T-helper 1 cell treated with Interleukin-12 subunit alpha and Interleukin-12 subunit beta and Interleukin-4 antibody, amounts not matched to agents 30 ng/mL and 1 ng/mL, for 36 hours (primary cell): ENCODE measurements at regions not wholly inside any gene's neighbourhood (a gene's known extent, or its start where the extent isn't known, plus 50 kb on each side); places are given as distances from the start of the nearest gene placed in this dataset.

Source experiments
- intact Hi-C: fragments of 100-400 bp; cut with micrococcal nuclease; formaldehyde crosslinking; loops from one replicate; pipeline ENCODE4 v1.15.1; 2024

DNA sequence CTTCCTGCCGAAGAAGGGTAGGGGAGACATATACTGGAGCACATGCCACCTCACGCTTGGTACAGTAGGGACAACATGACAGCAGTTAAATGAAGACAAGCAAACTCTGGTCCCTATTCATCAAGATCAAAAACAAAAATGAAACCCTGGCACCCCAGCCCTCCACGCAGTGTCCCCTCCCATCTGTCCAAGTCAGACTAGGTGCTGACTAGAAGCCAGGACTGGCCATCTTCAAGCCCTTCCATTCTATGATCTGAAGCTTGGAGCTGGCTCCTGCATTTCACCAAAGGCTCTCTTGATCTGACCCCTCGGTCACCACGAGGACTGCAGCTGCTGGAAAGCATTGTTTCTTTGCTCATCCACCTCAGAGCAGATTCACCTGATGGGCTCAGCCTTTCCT, 158.9 kb upstream of the GGTLC1 start:
- intact Hi-C loops, result no loop called here

DNA sequence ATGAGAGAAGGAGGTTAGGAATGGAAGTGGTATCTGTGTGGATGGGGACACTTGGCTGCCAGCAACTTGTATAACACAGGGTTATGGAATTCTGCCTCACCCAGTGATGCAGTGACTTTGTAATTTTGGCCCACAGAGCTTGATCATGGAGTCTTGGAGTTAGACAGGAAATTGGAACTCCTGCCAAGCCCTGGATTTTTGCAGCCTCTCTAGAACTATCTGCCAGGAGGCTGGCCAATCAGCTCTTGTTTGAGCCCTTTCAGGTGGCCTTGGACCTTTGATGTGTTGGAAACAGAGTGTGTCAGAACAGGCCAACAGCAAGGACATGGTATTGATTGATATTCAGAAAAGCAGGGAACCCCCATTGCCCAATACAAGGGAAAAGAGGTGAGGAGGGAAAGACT, 157.7 kb upstream of the GGTLC1 start:
- intact Hi-C loops, result no loop called here

DNA sequence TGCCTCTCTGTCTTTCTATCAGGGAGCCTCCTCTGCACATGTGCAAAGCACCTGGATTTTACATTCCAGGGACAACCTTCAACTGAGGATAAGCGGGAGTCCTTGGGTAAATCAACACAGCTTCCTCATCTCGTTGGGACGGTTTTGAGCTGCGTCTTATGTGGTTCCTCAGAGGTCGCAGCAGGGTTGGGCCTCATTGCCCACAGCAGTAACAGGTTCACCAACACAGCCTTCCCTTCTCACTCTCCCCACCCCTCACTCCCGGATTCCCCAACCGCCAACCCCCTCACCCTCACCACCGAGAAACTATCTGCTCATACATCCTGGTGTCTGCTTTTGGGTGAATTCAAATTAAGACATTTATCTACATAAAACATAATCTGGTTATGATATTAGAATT, 155.8 kb upstream of the GGTLC1 start:
- intact Hi-C loops, result no loop called here

DNA sequence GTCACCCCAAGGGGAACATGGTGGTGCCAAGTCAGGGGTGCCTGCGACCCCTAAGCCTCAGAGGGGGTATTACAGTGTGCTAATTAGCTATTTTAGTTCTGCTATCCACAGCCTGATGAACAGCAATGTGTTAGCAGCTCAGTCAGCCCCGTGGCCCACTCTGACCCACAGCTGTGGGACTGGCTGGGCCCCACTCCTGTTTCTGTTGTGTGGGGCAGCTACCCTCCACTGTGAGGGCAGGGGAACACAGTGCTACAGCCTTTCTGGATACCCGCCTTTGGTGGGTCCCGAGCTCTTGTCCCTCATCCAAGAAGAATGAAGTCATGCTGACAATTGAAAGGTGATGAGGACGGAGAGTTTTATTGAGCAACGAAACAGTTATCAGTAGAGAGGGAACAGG, 152.5 kb upstream of the GGTLC1 start:
- intact Hi-C loops, result no loop called here

DNA sequence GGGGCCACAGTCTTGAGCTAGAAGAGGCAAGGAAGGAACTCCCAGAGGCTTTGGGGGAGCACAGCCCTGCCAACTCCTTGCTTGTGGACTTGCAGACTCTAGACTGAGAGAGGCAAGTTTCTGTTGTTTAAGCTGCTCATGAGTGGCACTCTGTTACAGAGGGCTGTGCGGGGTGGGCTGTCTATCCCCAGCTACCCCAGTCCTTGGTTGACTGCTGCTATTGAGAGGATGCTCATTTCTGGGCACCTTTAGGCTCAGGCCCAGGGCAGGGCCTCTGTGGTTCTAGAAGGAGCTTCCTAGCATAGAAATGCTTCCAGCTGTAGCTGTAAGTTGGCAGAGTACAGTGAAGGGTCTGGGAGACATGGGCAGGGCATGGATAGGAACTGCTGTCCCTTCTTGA, 151.3 kb upstream of the GGTLC1 start:
- intact Hi-C loops, result no loop called here

DNA sequence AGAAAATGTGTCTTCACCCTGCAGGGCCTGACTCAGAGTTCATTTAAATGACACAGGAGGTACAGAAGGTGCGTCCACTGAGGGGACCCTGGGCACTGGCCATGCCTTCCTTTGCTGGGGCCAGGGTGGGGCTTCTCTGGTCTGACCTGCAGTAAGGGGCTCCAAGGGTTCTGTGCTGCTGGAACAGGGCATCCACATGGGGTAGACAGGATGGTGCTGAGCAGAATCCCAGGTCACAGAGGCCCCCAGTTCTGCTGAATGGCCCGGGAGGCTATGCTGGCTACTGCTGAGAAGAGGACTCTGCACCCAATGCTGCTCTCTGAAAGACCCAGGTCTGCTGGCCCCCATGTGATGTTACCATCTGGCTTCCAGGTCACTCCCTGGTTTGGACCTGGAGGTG, 150.4 kb upstream of the GGTLC1 start:
- intact Hi-C loops, result no loop called here

DNA sequence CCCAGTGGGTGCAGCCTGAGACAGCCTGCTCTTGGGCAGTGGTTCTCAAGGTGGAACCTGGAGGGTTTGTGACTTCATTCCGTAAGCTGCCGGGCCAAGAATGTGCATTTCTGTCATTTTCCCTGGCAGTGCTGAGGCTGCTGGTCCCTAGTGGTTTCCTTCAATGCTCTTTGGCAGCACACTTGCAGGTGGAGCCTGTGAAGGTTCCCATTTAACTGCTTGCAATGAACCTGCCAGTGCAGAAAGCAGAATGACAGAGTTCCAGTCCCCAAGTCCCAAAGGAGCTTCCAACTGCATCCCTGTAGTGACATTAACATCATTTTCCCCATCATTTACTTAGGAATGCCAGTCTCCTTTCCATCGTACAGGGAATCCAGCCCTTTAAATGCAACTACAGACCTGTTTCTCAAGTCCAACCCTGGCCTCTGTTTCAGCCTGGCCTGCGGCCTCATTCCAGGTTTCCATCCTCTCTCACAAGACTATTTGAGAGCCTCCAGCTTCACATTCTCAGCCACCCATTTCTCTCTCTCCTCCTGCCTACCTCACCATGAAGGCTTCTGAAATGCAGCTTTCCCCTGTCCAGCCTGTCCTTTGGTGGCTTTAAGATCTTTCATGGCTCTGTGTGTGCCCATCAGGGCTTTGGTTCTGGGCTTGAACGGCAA, 149.7 kb upstream of the GGTLC1 start:
- intact Hi-C loops, result no loop called here

DNA sequence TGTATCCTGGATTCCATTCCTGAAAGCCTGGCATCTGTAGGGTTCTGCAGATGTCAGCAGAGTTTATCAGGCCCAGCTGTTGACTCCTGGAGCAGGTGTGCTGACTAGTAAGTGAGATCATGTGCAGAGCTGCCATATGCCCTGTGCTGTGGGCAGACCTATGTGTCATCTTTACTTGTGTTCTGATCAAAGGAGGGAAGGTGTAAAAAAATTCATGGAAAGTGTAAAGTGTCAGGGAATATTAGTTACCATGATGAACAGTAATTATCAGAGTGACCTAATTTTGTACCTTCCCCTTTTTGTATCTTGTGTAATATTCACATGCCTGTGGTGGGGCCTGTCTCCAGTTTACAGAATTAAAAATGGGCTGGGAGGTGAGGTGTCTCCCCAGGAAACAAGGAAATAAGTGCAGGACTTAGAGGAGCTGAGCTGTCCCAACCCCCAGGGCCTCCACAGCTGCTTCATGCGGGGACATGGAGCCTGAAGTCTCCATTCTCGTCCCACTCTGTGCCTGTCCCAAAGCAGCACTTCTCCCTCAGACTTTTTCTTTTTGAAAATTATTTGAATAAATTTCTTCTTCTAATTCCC, 148.2 kb upstream of the GGTLC1 start:
- intact Hi-C loops, result no loop called here

DNA sequence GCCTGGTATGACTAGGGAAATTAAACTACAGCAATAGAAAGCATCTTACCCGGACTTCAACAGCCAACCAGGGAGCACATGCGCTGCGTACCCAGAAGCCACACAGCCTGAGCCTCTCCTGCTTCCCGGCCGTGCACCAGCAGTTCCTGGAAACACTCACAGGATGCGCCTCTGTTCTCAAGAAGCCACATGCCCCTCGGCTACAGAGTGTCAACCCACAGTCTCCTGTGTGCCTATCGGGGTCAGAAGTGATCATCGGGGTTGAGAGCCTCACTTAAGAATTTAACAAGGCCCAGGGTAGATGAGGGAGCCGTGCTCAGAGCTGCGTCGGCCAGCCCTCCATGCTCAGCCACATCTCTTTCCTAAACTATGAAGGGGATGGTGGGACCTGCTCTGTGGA, 147.2 kb upstream of the GGTLC1 start:
- intact Hi-C loops, result no loop called here

DNA sequence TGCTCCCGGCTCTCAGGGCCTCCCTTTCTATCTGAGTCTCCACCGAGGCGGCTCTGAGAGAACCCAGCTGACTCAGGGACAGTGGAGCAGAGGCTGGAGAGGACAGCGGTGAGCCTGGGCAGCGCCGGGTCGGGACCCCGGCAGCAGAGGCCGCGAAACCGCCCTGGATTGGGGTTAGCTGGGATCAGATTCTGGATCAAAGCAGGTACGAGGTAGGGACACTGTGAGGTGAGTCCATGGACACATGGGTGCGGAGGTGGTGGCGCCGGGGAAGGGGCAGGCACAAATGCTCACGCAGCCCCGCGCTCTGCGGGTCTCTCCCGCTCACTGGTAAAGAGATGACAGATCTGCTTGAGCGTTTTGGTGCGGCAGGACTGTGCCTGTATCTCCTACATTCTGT, 146.4 kb upstream of the GGTLC1 start:
- intact Hi-C loops, result no loop called here

DNA sequence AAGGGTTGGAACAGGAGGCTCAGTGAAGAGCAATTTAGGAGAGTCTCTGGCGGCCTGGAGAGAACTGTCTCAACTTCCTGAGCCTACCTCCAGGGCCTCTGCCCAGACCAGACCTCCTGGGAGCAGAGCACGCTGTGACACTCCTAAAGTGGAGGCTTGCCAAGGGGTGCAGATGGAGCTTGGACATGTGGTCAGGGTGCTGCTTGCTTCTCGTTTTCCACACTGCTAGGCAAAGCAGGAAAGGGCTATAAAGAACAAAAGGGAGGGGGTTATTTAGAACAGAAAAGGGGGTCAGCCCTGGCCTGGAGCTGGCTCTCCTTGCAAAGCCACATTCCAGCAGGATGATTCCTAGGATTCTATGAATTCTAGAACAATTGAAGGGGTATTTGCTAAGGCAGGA, 145.7 kb upstream of the GGTLC1 start:
- intact Hi-C loops, result no loop called here

DNA sequence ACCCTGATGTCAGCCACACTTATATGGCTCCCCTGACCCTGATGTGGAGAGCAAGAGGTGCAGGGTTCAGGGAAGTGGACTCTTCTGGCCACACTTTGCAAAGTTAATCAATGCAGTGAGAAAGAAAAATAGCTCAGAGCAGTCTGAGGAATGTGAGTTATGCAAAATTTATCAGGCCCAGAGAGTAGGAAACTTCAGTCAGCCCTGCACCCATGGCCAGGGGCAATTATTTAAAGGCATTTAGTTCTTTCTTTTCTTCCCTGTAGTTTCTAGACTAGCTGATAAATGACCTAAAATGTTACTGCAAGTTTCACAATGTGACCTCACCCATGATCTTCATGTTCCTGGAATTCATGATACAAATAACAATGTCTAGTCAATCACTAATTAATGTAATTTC, 143.7 kb upstream of the GGTLC1 start:
- intact Hi-C loops, result no loop called here

DNA sequence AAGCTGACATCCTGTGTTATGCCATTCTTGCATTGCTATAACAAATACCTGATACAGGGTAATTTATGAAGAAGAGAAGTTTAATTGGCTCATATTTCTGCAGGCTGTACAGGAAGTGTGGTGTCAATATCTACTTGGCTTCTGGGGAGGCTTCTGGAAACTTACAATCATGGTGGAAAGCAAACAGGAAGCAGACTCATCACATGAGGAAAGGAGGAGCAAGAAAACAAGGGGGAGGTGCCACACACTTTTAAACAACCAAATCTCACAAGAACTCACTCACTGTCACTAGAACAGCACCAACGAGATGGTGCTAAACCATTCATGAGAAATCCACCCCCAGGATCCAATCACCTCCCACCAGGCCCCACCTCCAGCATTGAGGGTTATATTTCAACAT, 143.1 kb upstream of the GGTLC1 start:
- intact Hi-C loops, result no loop called here

DNA sequence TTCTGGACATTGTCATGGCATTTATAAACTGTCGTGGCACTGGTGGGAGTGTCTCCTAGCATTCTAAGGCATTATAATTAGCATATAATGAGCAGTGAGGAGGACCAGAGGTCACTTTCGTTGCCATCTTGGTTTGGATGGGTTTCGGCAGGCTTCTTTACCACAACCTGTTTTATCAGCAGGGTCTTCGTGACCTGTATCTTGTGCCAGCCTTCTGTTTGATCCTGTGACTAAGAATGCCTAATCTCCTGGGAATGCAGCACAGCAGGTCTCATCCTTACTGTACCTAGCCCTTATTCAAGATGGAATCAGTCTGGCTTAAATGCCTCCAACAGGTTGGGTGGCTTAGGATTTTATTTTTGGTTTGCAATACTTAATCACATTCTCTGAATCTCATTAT, 142.7 kb upstream of the GGTLC1 start:
- intact Hi-C loops, result no loop called here

DNA sequence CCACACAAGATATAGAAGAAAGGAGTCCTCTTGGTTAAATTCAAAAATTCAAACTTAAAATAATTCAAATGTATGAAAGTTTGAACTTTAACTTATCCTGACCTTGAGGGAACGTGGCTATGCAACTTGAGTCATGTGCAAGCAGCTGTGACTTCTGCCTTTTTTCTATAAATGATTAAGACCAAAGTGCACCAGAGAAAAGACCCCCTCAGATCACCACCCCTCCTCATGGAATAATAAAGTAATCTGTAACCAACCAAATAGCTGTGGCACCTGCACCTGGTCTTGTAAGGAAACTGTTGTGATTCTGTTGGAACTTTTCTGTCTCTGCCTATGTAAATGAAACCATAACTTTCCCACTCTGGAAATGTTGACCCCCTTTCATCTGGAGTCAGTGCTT, 141.1 kb upstream of the GGTLC1 start:
- intact Hi-C loops, result loop anchor here (5.0 kb wide), 1 partner anchor 52 kb away; no protein-coding TSS in a partner anchor

DNA sequence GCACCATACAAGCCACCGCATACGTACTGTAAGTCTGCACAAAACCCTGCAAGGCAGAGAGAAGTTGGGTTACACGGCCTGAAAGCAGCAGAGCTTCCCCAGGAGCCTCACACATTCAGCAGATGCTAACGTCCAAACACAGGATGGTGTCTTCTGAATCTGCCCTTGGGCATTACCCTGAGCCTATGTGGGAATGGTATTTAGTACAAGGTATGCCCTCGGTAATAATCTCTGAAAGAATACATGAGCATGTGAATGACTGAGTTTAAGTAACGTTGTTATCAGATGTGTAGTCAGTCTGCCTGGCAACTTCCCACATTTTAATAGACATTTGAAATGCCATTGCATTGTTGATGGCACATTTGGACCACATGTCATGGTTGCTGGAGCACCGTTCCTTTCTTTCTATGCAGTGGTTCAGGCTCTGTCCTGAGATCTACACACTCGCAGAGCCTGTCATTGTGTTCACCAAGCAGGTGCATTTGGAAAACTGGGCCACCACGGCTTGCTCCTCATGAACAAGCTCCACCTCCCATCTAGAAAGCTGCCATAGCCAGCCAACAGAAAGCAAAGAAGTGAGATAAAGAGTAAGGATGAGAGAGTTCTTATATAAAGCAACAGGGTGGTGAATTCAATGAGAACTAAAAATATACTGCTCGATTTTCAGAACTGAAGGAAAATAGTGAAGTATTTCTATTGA, 136.5 kb upstream of the GGTLC1 start:
- intact Hi-C loops, result loop anchor here (5.0 kb wide), 1 partner anchor 48 kb away; no protein-coding TSS in a partner anchor

DNA sequence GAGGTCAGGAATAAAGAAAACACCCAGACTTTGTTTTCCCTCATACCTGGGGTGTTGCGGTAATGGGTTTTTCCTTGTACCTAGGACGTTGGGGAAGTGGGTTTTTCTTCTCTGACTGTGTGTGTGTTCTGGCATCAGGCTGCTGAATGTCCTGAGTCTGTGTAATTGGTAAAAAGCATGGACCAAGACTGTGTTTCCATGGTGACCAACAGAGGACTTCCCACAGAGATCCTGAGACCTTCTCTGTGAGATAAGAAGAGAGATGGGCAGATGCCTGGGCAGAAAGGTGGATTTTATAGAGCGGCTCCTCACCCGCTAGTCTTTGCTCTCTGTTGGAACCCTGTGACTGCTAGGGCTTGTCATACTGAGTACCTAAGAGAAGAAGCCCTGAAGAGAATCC, 135.4 kb upstream of the GGTLC1 start:
- intact Hi-C loops, result no loop called here

DNA sequence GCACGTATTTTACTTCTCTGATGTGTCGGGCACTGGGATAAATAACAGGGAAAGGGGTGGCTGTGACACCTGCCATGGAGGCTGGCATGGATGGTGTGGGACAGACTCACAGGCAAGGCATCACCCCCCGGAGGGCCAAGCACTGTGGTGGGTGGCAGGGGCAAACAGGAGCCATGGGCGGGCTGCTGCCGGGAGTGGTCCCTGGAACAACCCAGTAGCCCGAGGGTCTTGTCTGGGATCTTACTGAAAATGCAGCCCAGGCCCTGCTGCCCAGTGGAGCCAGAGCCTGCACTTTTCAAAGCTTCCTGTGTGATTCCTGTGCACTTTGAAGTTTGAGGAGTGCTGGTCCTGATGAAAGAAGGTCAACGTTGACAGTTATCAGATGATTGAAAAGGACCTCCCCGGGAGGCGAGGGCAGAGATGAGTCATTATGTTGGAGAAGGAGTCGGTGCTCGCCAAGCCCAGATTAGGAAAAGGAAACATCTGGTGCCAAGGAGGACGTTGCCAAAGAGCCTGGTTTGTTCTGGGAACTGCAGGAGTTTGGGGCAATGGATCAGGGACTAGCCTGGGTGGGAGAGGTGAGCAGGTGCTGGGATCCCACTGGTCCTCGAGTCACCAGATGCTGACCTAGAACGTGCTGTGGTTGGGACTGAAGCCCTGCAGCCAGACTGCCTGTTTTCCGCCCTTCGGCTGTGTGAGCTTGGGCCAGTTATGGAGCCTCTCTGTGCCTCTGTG, 130.0 kb upstream of the GGTLC1 start:
- intact Hi-C loops, result no loop called here

DNA sequence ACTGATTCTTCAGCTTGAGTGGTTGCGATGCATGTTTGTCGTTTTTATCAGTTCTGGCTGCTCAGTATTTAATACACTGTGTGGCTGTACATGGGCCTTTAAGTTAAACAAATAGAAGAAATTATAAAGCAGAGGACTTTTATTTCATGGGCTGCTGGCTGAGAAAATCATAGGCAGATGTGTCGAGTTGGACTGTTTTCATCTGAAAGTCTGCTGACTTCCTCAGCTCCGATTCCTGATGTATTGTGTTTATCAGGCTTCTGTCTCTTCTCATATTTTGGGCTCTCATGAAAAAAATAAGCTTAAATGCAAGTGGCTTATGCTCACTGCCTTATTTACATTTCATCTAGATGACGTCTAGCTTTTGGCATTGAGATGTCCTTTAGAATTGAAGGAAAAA, 129.5 kb upstream of the GGTLC1 start:
- intact Hi-C loops, result no loop called here

DNA sequence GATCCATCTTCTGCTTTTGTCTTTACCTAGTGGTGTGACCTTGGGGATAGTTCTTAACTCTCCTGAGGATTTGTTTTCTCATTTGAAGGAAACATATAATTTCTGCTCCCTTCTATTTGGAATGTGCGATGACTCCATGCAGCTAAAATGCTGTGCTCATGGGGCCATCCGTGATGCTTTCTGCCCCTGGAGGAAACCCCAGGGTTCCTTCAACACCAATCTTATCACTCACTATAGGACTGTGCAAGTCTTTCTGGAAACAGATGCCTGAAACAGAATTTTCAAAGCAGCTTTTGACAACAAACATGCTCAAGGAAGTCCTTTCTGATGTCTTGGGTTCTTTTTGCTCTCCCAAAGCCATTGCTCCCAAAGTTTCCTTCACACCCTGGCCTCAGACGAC, 128.8 kb upstream of the GGTLC1 start:
- intact Hi-C loops, result no loop called here

DNA sequence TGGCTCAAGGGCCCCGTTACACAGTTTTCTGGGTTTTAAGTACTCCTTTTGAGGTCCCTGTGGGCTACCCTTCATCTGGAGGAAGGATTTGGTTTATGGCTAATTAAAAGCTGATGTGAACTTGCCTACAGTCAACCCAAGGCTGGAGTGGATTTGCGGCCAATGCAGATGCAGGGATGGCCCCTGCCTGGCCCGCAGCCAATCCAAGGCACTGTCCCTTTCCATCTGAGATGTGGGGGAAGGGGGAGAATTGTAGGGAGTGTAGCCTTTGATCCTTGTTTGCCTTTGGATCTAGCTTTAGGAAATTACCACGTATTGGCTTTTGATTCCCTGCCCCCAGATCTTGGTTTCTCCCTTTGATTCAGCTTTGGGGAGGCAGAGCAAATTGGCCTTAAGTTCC, 128.0 kb upstream of the GGTLC1 start:
- intact Hi-C loops, result no loop called here

DNA sequence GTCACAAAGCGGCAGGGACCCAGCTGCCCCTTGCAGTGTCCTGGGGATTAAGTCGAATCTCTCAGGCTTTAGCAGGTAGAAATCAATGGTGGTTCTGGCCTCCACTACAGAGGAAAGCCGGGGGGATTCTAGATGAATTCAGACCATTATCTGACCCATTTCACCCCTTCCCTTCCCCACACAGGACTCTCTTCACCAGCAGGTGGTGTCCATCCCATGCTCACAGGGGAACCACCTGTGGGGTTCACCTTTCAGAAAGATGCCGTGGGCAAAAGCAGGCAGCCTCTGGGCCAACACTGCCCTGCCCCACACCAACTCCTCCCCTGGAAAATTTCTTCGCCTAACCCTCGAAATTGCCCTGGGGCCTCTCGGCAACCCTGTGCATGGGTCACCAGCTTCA, 123.8 kb upstream of the GGTLC1 start:
- intact Hi-C loops, result no loop called here
